Spleen (tissue), 11 donors: ENCODE measurements at regions not wholly inside any gene's neighbourhood (a gene's known extent, or its start where the extent isn't known, plus 50 kb on each side); places are given as distances from the start of the nearest gene placed in this dataset.

Source experiments
- DNase-seq: peaks from one replicate; pipeline ENCODE4 v3.0.0-alpha.2; 2020
- H3K27ac ChIP-seq, 8 donors: fragments of 200-600 bp; sonication (generic) in 7 of 8; 1 replicate in 4 of 8; 2 replicates in 4 of 8; pipeline versions ENCODE4 v1.5.0 to v1.8.0; 2016 to 2021; ENCODE audit warnings: inconsistent platforms in 4 of 8, mild to moderate bottlenecking in 4 of 8, moderate library complexity in 1 of 8
- H3K27me3 ChIP-seq, 7 donors: fragments of 200-600 bp; sonication (generic) in 6 of 7; replicated peaks in 1 of 7; 1 replicate in 4 of 7; 2 replicates in 3 of 7; pipeline versions ENCODE4 v1.5.0 to v1.8.0; 2016 to 2021; ENCODE audit warnings: inconsistent platforms in 3 of 7, mild to moderate bottlenecking in 1 of 7
- H3K36me3 ChIP-seq, 6 donors: fragments of 200-600 bp; sonication (generic) in 5 of 6; 1 replicate in 4 of 6; 2 replicates in 2 of 6; pipeline versions ENCODE4 v1.5.0 to v1.8.0; 2016 to 2021; ENCODE audit warnings: inconsistent platforms in 2 of 6
- H3K4me1 ChIP-seq, 6 donors: fragments of 200-600 bp; sonication (generic) in 5 of 6; 1 replicate in 3 of 6; 2 replicates in 3 of 6; pipeline versions ENCODE4 v1.5.0 to v1.8.0; 2016 to 2021; ENCODE audit warnings: inconsistent platforms in 3 of 6
- H3K4me3 ChIP-seq, 8 donors: fragments of 200-600 bp; sonication (generic) in 7 of 8; 1 replicate in 4 of 8; 2 replicates in 4 of 8; pipeline versions ENCODE4 v1.5.0 to v1.8.0; 2016 to 2021; ENCODE audit warnings: inconsistent platforms in 4 of 8, mild to moderate bottlenecking in 4 of 8, moderate library complexity in 2 of 8
- H3K9me3 ChIP-seq, 8 donors: fragments of 200-600 bp; sonication (generic) in 7 of 8; 1 replicate in 4 of 8; 2 replicates in 4 of 8; pipeline versions ENCODE4 v1.5.0 to v1.8.0; 2016 to 2021; ENCODE audit warnings: inconsistent platforms in 4 of 8
- CTCF ChIP-seq, 11 experiments: fragments of 200-600 bp in 7 of 11; fragments of 450-650 bp in 4 of 11; sonication (generic) in 4 of 11; IDR thresholded peaks in 8 of 11; conservative IDR thresholded peaks in 3 of 11; 1 replicate in 7 of 11; 2 replicates in 4 of 11; pipeline versions ENCODE4 v1.4.0 to v1.8.0; 2016 to 2021; ENCODE audit warnings: antibody characterized with exemption in 11 of 11, inconsistent platforms in 4 of 11, mild to moderate bottlenecking in 1 of 11
- POLR2A ChIP-seq, 3 donors: fragments of 450-650 bp; IDR thresholded peaks; one replicate each; pipeline ENCODE4 v1.5.1; 2017; ENCODE audit warnings: antibody characterized with exemption in 3 of 3, mild to moderate bottlenecking in 1 of 3
- POLR2AphosphoS5 ChIP-seq, 3 donors: sonication (generic); formaldehyde crosslinking; IDR thresholded peaks; one replicate each; pipeline ENCODE4 v1.5.1; 2017; ENCODE audit warnings: antibody characterized with exemption in 3 of 3
- WGBS, 5 donors: extraction: QIAGEN DNeasy Blood & Tissue Kit in 3 of 5; methylation state at CpG; one replicate each; pipeline versions ENCODE4 v1.1.5 to v1.1.7; 2013 to 2018; 5-methylcytosine and 5-hydroxymethylcytosine counted together
- intact Hi-C: fragments of 100-400 bp; cut with DNase I; formaldehyde crosslinking; loops from one replicate; pipeline ENCODE4 v1.15.0; 2023; ENCODE audit warnings: low total_unique reads
- donor health status: healthy with polysubstance abuse.
- donor health status: DM: no; HTN: no; CAD: no; lungs with moderate emphysema.
- donor health status: DM: no; HTN: no; CAD: no.
- donor health status: Bipolar disorder and iron deficiency.
- donor health status: healthy.
- donor health status: DM: no; HTN: no; CAD: no.
- donor health status: DM: yes; HTN: yes; CAD: no.

GRCh38 chr1:194795917-194796593 is 1609.6 kb upstream of the B3GALT2 start:
- no peaks in the 10 kb centered on the region for H3K9me3 ChIP-seq
- no peak for TF ChIP-seq CTCF (IDR thresholded peaks at IDR 0.05 in 8 of 11, conservative IDR thresholded peaks at IDR 0.05 in 3 of 11)
- no peak for TF ChIP-seq POLR2AphosphoS5 (IDR thresholded peaks at IDR 0.05)
- no peak for TF ChIP-seq POLR2A (IDR thresholded peaks at IDR 0.05)
- no peaks in the 10 kb centered on the region for H3K27me3 ChIP-seq
- no peaks in the 10 kb centered on the region for H3K4me1 ChIP-seq
- 69 to 86% (median 78%) methylated on average over 4 of the region's 4 CpGs for WGBS, 5 donors
- no peak overlapping the region for H3K27ac ChIP-seq
- intact Hi-C loops, result no loop called here
- DNase-seq, result no peak
- no peak overlapping the region for H3K4me3 ChIP-seq
- H3K36me3 ChIP-seq, result no peaks in the 10 kb centered on the region

GRCh38 chr1:194787001-194787400 is 1600.6 kb upstream of the B3GALT2 start:
- Histone ChIP-seq H3K9me3 (peaks cover 0 to 8% (median 0%) of the 10 kb centered on the region in 8 donors), H3K27me3 (no peaks in the 10 kb centered on the region), H3K27ac (no peak overlapping the region), H3K36me3 (no peaks in the 10 kb centered on the region), H3K4me3 (no peak overlapping the region), H3K4me1 (no peaks in the 10 kb centered on the region)
- DNase-seq, result no peak
- intact Hi-C loops, result no loop called here
- no peak for TF ChIP-seq POLR2AphosphoS5 (IDR thresholded peaks at IDR 0.05)
- no peak for TF ChIP-seq CTCF (IDR thresholded peaks at IDR 0.05 in 8 of 11, conservative IDR thresholded peaks at IDR 0.05 in 3 of 11)
- TF ChIP-seq POLR2A (IDR thresholded peaks at IDR 0.05), result no peak
- WGBS, 5 donors, result 71 to 86% (median 82%) methylated on average over 3 of the region's 3 CpGs

- intact Hi-C loops, result no loop called here
- no peaks in the 10 kb centered on the region for H3K4me1 ChIP-seq
- no peak overlapping the region for H3K27ac ChIP-seq
- H3K36me3 ChIP-seq, result no peaks in the 10 kb centered on the region
- H3K4me3 ChIP-seq, result no peak overlapping the region
- TF ChIP-seq CTCF (IDR thresholded peaks at IDR 0.05 in 8 of 11, conservative IDR thresholded peaks at IDR 0.05 in 3 of 11) (no peak), POLR2A (IDR thresholded peaks at IDR 0.05) (no peak)
- H3K27me3 ChIP-seq, result no peaks in the 10 kb centered on the region
- DNase-seq, result no peak
- H3K9me3 ChIP-seq, result peaks cover 0 to 8% (median 0%) of the 10 kb centered on the region in 8 donors
- WGBS, 5 donors, result 86 to 96% (median 89%) methylated on average over 4 of the region's 4 CpGs
These were observed 1599.6 kb upstream of the B3GALT2 start for GRCh38 chr1:194786027-194786426.

GRCh38 chr1:194776657-194777056 is 1590.2 kb upstream of the B3GALT2 start:
- H3K36me3 ChIP-seq, result no peaks in the 10 kb centered on the region
- H3K27ac ChIP-seq, result no peak overlapping the region
- intact Hi-C loops, result no loop called here
- no peak for DNase-seq
- TF ChIP-seq CTCF (IDR thresholded peaks at IDR 0.05 in 8 of 11, conservative IDR thresholded peaks at IDR 0.05 in 3 of 11), result no peak
- no peak for TF ChIP-seq POLR2A (IDR thresholded peaks at IDR 0.05)
- TF ChIP-seq POLR2AphosphoS5 (IDR thresholded peaks at IDR 0.05), result no peak
- peaks cover 0 to 7% (median 0%) of the 10 kb centered on the region in 8 donors for H3K9me3 ChIP-seq
- WGBS, 5 donors, result 70 to 93% (median 82%) methylated on average over 3 of the region's 3 CpGs
- H3K4me3 ChIP-seq, result no peak overlapping the region
- no peaks in the 10 kb centered on the region for H3K27me3 ChIP-seq
- H3K4me1 ChIP-seq, result no peaks in the 10 kb centered on the region
